Endodermal cell (in vitro differentiated cells): ENCODE measurements at regions not wholly inside any gene's neighbourhood (a gene's known extent, or its start where the extent isn't known, plus 50 kb on each side); places are given as distances from the start of the nearest gene placed in this dataset.

Experiments used
- DNase-seq: peaks from one replicate; pipeline ENCODE4 v3.0.0-alpha.2; 2017
- H3K27ac ChIP-seq: 2 replicates; pipeline ENCODE4 v1.5.1; 2013; ENCODE audit warnings: mild to moderate bottlenecking, low read depth, low read length, moderate library complexity
- H3K27me3 ChIP-seq: 2 replicates; pipeline ENCODE4 v1.6.1; 2013; ENCODE audit warnings: mild to moderate bottlenecking, low read length, moderate library complexity; ENCODE audit not compliant: insufficient read depth, control insufficient read depth, poor library complexity, severe bottlenecking
- H3K36me3 ChIP-seq: 2 replicates; pipeline ENCODE4 v1.7.0; 2013; ENCODE audit warnings: mild to moderate bottlenecking, low read length, moderate library complexity; ENCODE audit not compliant: control insufficient read depth, insufficient read depth
- H3K4me1 ChIP-seq: one replicate; pipeline ENCODE4 v1.7.0; 2013; ENCODE audit warnings: low read length; ENCODE audit not compliant: control insufficient read depth, insufficient read depth
- H3K4me3 ChIP-seq: 2 replicates; pipeline ENCODE4 v1.5.1; 2013; ENCODE audit warnings: mild to moderate bottlenecking, low read length, moderate library complexity
- H3K9ac ChIP-seq: 2 replicates; pipeline ENCODE4 v1.6.1; 2013; ENCODE audit warnings: mild to moderate bottlenecking, low read length, moderate library complexity; ENCODE audit not compliant: poor library complexity, severe bottlenecking; ENCODE audit errors: extremely low read depth
- H3K9me3 ChIP-seq: 2 replicates; pipeline ENCODE4 v1.6.1; 2013; ENCODE audit warnings: mild to moderate bottlenecking, low read length, moderate library complexity; ENCODE audit not compliant: control insufficient read depth
- H3K27ac Mint-ChIP-seq: 2 replicates; pipeline ENCODE4 v1.8.0; 2020; ENCODE audit warnings: mixed read lengths
- H3K27me3 Mint-ChIP-seq: 2 replicates; pipeline ENCODE4 v1.8.0; 2021; ENCODE audit warnings: mild to moderate bottlenecking, mixed read lengths; ENCODE audit not compliant: insufficient read depth
- H3K36me3 Mint-ChIP-seq: 2 replicates; pipeline ENCODE4 v1.8.0; 2020; ENCODE audit warnings: low read depth, mixed read lengths
- H3K4me1 Mint-ChIP-seq: 2 replicates; pipeline ENCODE4 v1.8.0; 2020; ENCODE audit warnings: mixed read lengths
- H3K4me3 Mint-ChIP-seq: 2 replicates; pipeline ENCODE4 v1.8.0; 2020; ENCODE audit warnings: mild to moderate bottlenecking, moderate library complexity, mixed read lengths
- H3K9me3 Mint-ChIP-seq: 2 replicates; pipeline ENCODE4 v1.8.0; 2020; ENCODE audit warnings: mild to moderate bottlenecking, mixed read lengths
- WGBS, 2 experiments: methylation state at CpG; one replicate each; pipeline versions ENCODE4 v1.1.5 to v1.1.7; 2013; ENCODE audit warnings: missing lambda C conversion rate in 2 of 2, mixed read lengths in 1 of 2; ENCODE audit not compliant: insufficient coverage in 1 of 2, insufficient read length in 1 of 2; 5-methylcytosine and 5-hydroxymethylcytosine counted together
- TF ChIP-seq, protein P1 (sequence below): fragments of 200-600 bp; sonication (generic); conservative IDR thresholded peaks from 2 replicates; pipeline ENCODE4 v1.5.0; 2021; ENCODE audit warnings: antibody characterized with exemption, mild to moderate bottlenecking

DNA sequence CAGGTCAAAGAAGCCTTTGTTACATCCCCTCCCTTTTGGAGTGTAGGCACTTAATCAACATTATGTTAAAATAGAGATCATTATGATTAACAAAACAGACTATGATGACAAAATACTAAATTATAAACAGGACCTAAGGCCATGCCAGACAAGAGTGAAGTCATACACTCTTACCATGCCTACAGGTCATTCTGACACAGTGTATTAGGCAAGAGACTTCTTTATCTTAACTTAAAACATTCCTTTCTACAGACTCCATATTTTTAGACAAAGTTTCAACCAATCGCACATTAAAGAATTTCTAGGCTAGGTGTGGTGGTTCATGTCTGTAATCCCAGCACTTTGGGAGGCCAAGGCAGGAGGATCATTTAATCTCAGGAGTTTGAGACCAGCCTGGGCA, 128.6 kb upstream of the SLC34A2 start:
- H3K27me3 ChIP-seq: no peaks in the 10 kb centered on the region
- no peak for DNase-seq
- 79% methylated on average over 1 of the region's 1 CpG; no CpG with 5 or more reads in 1 of the 2 experiments for WGBS, 2 experiments
- no peaks in the 10 kb centered on the region for H3K9me3 Mint-ChIP-seq
- H3K4me1 Mint-ChIP-seq: peaks cover 30% of the 10 kb centered on the region
- no peaks in the 10 kb centered on the region for H3K36me3 ChIP-seq
- H3K36me3 Mint-ChIP-seq: no peaks in the 10 kb centered on the region
- TF ChIP-seq, protein P1, sequence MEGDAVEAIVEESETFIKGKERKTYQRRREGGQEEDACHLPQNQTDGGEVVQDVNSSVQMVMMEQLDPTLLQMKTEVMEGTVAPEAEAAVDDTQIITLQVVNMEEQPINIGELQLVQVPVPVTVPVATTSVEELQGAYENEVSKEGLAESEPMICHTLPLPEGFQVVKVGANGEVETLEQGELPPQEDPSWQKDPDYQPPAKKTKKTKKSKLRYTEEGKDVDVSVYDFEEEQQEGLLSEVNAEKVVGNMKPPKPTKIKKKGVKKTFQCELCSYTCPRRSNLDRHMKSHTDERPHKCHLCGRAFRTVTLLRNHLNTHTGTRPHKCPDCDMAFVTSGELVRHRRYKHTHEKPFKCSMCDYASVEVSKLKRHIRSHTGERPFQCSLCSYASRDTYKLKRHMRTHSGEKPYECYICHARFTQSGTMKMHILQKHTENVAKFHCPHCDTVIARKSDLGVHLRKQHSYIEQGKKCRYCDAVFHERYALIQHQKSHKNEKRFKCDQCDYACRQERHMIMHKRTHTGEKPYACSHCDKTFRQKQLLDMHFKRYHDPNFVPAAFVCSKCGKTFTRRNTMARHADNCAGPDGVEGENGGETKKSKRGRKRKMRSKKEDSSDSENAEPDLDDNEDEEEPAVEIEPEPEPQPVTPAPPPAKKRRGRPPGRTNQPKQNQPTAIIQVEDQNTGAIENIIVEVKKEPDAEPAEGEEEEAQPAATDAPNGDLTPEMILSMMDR: no peak
- no peaks in the 10 kb centered on the region for H3K4me1 ChIP-seq
- no peak overlapping the region for H3K27ac ChIP-seq
- H3K4me3 Mint-ChIP-seq: no peak overlapping the region
- no peak overlapping the region for H3K9ac ChIP-seq
- H3K4me3 ChIP-seq: no peak overlapping the region
- no peaks in the 10 kb centered on the region for H3K9me3 ChIP-seq
- peaks cover 2% of the 10 kb centered on the region for H3K27me3 Mint-ChIP-seq
- H3K27ac Mint-ChIP-seq: no peak overlapping the region

- H3K9me3 Mint-ChIP-seq: no peaks in the 10 kb centered on the region
- H3K27me3 ChIP-seq: no peaks in the 10 kb centered on the region
- WGBS, 2 experiments: 94 to 96% methylated on average over 11 to 14 of the region's 14 CpGs
- no peak overlapping the region for H3K27ac ChIP-seq
- no peaks in the 10 kb centered on the region for H3K36me3 Mint-ChIP-seq
- no peaks in the 10 kb centered on the region for H3K4me1 ChIP-seq
- H3K36me3 ChIP-seq: no peaks in the 10 kb centered on the region
- no peak for DNase-seq
- H3K27me3 Mint-ChIP-seq: peaks cover 2% of the 10 kb centered on the region
- peaks cover 23% of the 10 kb centered on the region for H3K4me1 Mint-ChIP-seq
- H3K9ac ChIP-seq: no peak overlapping the region
- H3K9me3 ChIP-seq: no peaks in the 10 kb centered on the region
- TF ChIP-seq, protein P1: no peak
- no peak overlapping the region for H3K4me3 ChIP-seq
- no peak overlapping the region for H3K4me3 Mint-ChIP-seq
- no peak overlapping the region for H3K27ac Mint-ChIP-seq
Observed at GRCh38 chr4:25528391-25528790, 127.3 kb upstream of the SLC34A2 start.

DNA sequence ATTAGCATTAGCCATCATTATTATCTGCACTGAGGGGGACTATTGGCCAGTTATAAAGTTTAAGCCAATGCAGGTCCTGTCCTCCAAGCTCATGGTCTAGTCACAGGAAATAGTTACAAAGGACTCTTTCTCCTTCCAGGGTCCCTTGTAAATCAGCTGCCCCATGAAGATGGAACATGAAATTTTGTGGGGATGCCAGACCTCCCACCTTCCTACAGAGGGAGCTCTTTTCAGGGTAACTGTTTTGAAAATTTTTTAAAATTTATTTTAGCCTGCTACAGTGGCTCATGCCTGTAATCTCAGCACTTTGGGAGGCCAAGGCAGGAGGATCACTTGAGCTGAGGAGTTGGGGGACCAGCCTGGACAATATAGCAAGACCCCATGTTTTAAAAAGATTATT, 124.4 kb upstream of the SLC34A2 start:
- Histone ChIP-seq H3K27ac (no peak overlapping the region), H3K9me3 (no peaks in the 10 kb centered on the region), H3K4me3 (no peak overlapping the region), H3K36me3 (no peaks in the 10 kb centered on the region), H3K27me3 (no peaks in the 10 kb centered on the region), H3K9ac (no peak overlapping the region), H3K4me1 (no peaks in the 10 kb centered on the region)
- no peak for DNase-seq
- Mint-ChIP-seq H3K4me1 (peaks cover 14% of the 10 kb centered on the region), H3K9me3 (no peaks in the 10 kb centered on the region), H3K27ac (no peak overlapping the region), H3K4me3 (no peak overlapping the region), H3K36me3 (no peaks in the 10 kb centered on the region), H3K27me3 (no peaks in the 10 kb centered on the region)
- TF ChIP-seq, protein P1: peak; percentile 75
